ENCODE measurements at regions not wholly inside any gene's neighbourhood (a gene's known extent, or its start where the extent isn't known, plus 50 kb on each side); places are given as distances from the start of the nearest gene placed in this dataset.

DNA sequence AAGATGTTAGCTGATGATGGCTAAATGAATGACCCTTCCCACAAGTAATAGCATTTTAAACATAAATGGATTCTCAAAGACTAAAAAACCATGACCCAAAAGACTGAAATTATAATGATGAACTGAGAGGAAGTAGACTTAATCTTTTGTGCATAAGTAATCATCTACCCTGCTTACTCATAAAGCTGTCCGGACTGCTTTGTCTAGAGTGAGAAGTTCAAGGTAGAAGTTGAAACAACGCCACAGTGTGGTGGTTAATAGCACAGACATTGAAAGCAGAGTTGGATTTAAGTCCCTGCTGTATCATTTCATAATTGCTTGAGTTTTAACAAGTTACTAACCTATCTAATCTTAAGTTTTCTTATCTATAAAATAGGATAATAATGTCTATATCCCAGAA is 346.6 kb downstream of the CENPC start:
- H3K27me3 Mint-ChIP-seq (ENCODE audit: insufficient read depth) = no peaks in the 10 kb centered on the region
- no peak for DNase-seq
- H3K36me3 Mint-ChIP-seq (ENCODE audit: low read depth) = no peaks in the 10 kb centered on the region

DNA sequence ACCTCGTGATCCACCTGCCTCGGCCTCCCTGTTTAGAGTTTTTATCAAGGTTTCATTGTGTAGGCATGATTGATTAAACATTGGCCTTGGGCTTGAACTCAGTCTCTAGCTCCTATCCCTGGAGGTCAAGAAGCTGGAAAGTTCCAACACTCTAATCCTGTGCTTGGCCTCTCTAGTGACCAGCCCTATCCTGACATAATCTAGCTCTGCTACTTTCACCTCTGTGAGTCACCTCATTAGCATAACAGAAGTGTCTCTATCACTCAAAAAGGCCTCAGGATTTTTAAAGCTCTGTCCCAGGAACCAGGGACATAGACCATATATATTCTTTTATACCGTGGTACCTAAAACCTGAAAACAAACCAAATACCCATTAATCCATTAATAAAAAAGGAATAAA is 377.5 kb downstream of the CENPC start:
- no peaks in the 10 kb centered on the region for H3K4me1 Mint-ChIP-seq (ENCODE audit: low read depth)
- no peak overlapping the region for H3K4me3 Mint-ChIP-seq
- no peak overlapping the region for H3K27ac Mint-ChIP-seq
- H3K36me3 Mint-ChIP-seq (ENCODE audit: low read depth) = no peaks in the 10 kb centered on the region
- H3K27me3 Mint-ChIP-seq (ENCODE audit: insufficient read depth) = no peaks in the 10 kb centered on the region
- peaks cover 34% of the 10 kb centered on the region; the same call in 1 of the 2 replicates for H3K9me3 Mint-ChIP-seq
- DNase-seq = no peak
- TF ChIP-seq, protein P1, sequence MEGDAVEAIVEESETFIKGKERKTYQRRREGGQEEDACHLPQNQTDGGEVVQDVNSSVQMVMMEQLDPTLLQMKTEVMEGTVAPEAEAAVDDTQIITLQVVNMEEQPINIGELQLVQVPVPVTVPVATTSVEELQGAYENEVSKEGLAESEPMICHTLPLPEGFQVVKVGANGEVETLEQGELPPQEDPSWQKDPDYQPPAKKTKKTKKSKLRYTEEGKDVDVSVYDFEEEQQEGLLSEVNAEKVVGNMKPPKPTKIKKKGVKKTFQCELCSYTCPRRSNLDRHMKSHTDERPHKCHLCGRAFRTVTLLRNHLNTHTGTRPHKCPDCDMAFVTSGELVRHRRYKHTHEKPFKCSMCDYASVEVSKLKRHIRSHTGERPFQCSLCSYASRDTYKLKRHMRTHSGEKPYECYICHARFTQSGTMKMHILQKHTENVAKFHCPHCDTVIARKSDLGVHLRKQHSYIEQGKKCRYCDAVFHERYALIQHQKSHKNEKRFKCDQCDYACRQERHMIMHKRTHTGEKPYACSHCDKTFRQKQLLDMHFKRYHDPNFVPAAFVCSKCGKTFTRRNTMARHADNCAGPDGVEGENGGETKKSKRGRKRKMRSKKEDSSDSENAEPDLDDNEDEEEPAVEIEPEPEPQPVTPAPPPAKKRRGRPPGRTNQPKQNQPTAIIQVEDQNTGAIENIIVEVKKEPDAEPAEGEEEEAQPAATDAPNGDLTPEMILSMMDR (IDR thresholded peaks at IDR 0.05) = no peak

More for the DNA sequence above, 346.6 kb downstream of the CENPC start:
- TF ChIP-seq, protein P1 (IDR thresholded peaks at IDR 0.05) = no peak
- Mint-ChIP-seq H3K9me3 (peaks cover 17% of the 10 kb centered on the region), H3K27ac (no peak overlapping the region), H3K4me1 (ENCODE audit: low read depth) (no peaks in the 10 kb centered on the region), H3K4me3 (no peak overlapping the region)

- Mint-ChIP-seq H3K27me3 (ENCODE audit: insufficient read depth) (no peaks in the 10 kb centered on the region; the same call in 1 of the 2 replicates), H3K4me3 (no peak overlapping the region), H3K9me3 (peaks cover 35% of the 10 kb centered on the region), H3K4me1 (ENCODE audit: low read depth) (no peaks in the 10 kb centered on the region), H3K27ac (no peak overlapping the region), H3K36me3 (ENCODE audit: low read depth) (no peaks in the 10 kb centered on the region)
- TF ChIP-seq, protein P1 (IDR thresholded peaks at IDR 0.05) = no peak
- no peak for DNase-seq
These were observed 382.6 kb downstream of the CENPC start for GRCh38 chr4:67162690-67163089.

DNA sequence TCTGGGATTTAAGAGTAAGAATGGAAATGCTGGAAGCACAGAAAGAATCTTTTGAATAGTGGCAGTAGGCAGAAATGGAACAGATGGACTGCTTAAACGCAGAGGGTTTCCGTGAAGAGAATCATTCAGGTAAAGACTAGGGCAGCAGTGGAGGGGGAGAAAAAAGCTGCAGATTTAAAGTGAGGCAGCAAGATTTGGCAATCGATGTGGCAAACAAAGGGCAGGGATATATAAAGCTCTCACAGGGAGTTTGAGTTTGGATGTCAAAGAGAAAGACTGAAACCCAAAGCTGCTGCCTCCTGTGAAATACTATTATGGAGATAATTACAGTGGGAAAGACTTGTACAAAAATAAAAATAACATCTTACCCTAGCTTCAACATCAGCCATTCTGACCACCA is 384.0 kb downstream of the CENPC start:
- H3K9me3 Mint-ChIP-seq = peaks cover 37% of the 10 kb centered on the region
- H3K4me1 Mint-ChIP-seq (ENCODE audit: low read depth) = no peaks in the 10 kb centered on the region
- no peak for DNase-seq
- TF ChIP-seq, protein P1 (IDR thresholded peaks at IDR 0.05) = no peak
- no peaks in the 10 kb centered on the region; the same call in 1 of the 2 replicates for H3K27me3 Mint-ChIP-seq (ENCODE audit: insufficient read depth)
- no peak overlapping the region for H3K4me3 Mint-ChIP-seq
- H3K36me3 Mint-ChIP-seq (ENCODE audit: low read depth) = no peaks in the 10 kb centered on the region
- no peak overlapping the region for H3K27ac Mint-ChIP-seq

DNA sequence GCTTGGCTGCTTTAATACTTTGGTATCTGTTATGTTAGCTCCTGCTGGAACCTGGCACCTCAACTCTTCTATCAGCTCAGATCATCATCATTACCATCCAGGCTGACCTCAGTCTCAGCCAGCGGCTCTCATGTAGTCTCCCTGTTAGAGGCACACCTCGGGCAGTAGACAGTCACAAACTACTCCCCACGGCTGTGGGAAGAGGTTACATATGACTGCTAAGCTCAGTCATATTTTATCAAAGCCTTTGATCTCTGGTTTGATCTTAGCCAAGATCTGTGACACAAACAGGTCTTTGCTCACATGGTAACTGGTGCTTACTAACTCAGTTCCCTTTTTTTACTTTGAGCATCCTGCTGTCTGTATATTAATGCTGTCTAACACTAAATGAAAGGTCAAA is 384.9 kb downstream of the CENPC start:
- H3K27ac Mint-ChIP-seq = no peak overlapping the region
- no peaks in the 10 kb centered on the region; the same call in 1 of the 2 replicates for H3K27me3 Mint-ChIP-seq (ENCODE audit: insufficient read depth)
- peaks cover 39% of the 10 kb centered on the region for H3K9me3 Mint-ChIP-seq
- TF ChIP-seq, protein P1 (IDR thresholded peaks at IDR 0.05) = no peak
- DNase-seq = no peak
- H3K4me1 Mint-ChIP-seq (ENCODE audit: low read depth) = no peaks in the 10 kb centered on the region
- no peak overlapping the region for H3K4me3 Mint-ChIP-seq
- no peaks in the 10 kb centered on the region for H3K36me3 Mint-ChIP-seq (ENCODE audit: low read depth)

DNA sequence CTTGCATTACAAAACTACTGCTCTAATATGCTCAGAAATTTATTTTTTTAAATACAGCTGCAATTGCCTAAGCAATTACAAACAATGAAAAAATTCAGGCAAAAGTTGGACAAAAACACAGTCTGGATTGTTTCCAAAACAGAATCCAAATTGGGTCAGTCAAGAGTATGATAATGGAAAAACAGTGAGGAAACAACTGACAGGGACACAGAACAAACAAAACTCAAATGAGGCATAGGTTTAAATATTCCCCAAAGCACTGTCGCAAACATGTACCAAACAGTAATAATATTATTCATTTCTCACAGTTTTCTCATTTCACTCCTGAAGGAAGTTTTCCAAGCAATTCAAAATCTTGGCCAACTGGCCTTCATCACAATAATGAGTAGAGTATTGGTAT is 386.6 kb downstream of the CENPC start:
- Mint-ChIP-seq H3K27me3 (ENCODE audit: insufficient read depth) (no peaks in the 10 kb centered on the region; the same call in 1 of the 2 replicates), H3K9me3 (peaks cover 36% of the 10 kb centered on the region), H3K4me3 (no peak overlapping the region), H3K4me1 (ENCODE audit: low read depth) (no peaks in the 10 kb centered on the region), H3K27ac (no peak overlapping the region), H3K36me3 (ENCODE audit: low read depth) (no peaks in the 10 kb centered on the region)
- TF ChIP-seq, protein P1 (IDR thresholded peaks at IDR 0.05) = no peak
- no peak for DNase-seq
